ENCODE measurements at regions not wholly inside any gene's neighbourhood (a gene's known extent, or its start where the extent isn't known, plus 50 kb on each side); places are given as distances from the start of the nearest gene placed in this dataset.

GRCh38 chr12:48286665-48287064, 64.1 kb downstream of the ZNF641 start:
- no peaks in the 10 kb centered on the region for H3K9me2 ChIP-seq (ENCODE audit: low read depth, low read length)
- H3K4me2 ChIP-seq (ENCODE audit: low read length) = no peak overlapping the region
- H2AFZ ChIP-seq (ENCODE audit: low read length) = no peak overlapping the region
- H3K36me3 ChIP-seq (ENCODE audit: insufficient read depth, low read length) = no peaks in the 10 kb centered on the region
- H3K4me1 ChIP-seq (ENCODE audit: insufficient read depth, low read length, severe bottlenecking) = no peaks in the 10 kb centered on the region
- H3K9me3 ChIP-seq (ENCODE audit: low read length) = no peaks in the 10 kb centered on the region
- H3K27me3 ChIP-seq (ENCODE audit: insufficient read depth, low read length) = no peaks in the 10 kb centered on the region
- no peak overlapping the region for H3K9ac ChIP-seq (ENCODE audit: low read length)
- H4K20me1 ChIP-seq (ENCODE audit: insufficient read depth, low read length) = no peaks in the 10 kb centered on the region
- no peak overlapping the region for H3K27ac ChIP-seq (ENCODE audit: low read depth, low read length, poor library complexity, severe bottlenecking)
- TF ChIP-seq CTCF (IDR thresholded peaks at IDR 0.05; ENCODE audit: low read length) = peak; percentile 48
- no peak for TF ChIP-seq EZH2 (IDR thresholded peaks at IDR 0.05; ENCODE audit: borderline replicate concordance, low read length)
- H3K79me2 ChIP-seq (ENCODE audit: insufficient read depth, low read length) = no peaks in the 10 kb centered on the region
- no peak overlapping the region for H3K4me3 ChIP-seq (ENCODE audit: low read depth, low read length, poor library complexity, severe bottlenecking)
- H3F3A ChIP-seq (ENCODE audit: insufficient read depth, low read length) = no peaks in the 10 kb centered on the region

GRCh38 chr12:48285751-48286650, 64.7 kb downstream of the ZNF641 start:
- H3K79me2 ChIP-seq (ENCODE audit: insufficient read depth, low read length) = no peaks in the 10 kb centered on the region
- H2AFZ ChIP-seq (ENCODE audit: low read length) = no peak overlapping the region
- H3K9ac ChIP-seq (ENCODE audit: low read length) = no peak overlapping the region
- TF ChIP-seq EZH2 (IDR thresholded peaks at IDR 0.05; ENCODE audit: borderline replicate concordance, low read length) = no peak
- no peak for TF ChIP-seq CTCF (IDR thresholded peaks at IDR 0.05; ENCODE audit: low read length)
- no peaks in the 10 kb centered on the region for H3K9me2 ChIP-seq (ENCODE audit: low read depth, low read length)
- H3F3A ChIP-seq (ENCODE audit: insufficient read depth, low read length) = no peaks in the 10 kb centered on the region
- no peak overlapping the region for H3K4me3 ChIP-seq (ENCODE audit: low read depth, low read length, poor library complexity, severe bottlenecking)
- no peaks in the 10 kb centered on the region for H3K36me3 ChIP-seq (ENCODE audit: insufficient read depth, low read length)
- H3K9me3 ChIP-seq (ENCODE audit: low read length) = no peaks in the 10 kb centered on the region
- H3K4me2 ChIP-seq (ENCODE audit: low read length) = no peak overlapping the region
- no peaks in the 10 kb centered on the region for H3K4me1 ChIP-seq (ENCODE audit: insufficient read depth, low read length, severe bottlenecking)
- H3K27ac ChIP-seq (ENCODE audit: low read depth, low read length, poor library complexity, severe bottlenecking) = no peak overlapping the region
- no peaks in the 10 kb centered on the region for H4K20me1 ChIP-seq (ENCODE audit: insufficient read depth, low read length)
- H3K27me3 ChIP-seq (ENCODE audit: insufficient read depth, low read length) = no peaks in the 10 kb centered on the region

GRCh38 chr12:48281811-48282210, 68.9 kb downstream of the ZNF641 start:
- no peaks in the 10 kb centered on the region for H3K27me3 ChIP-seq (ENCODE audit: insufficient read depth, low read length)
- no peaks in the 10 kb centered on the region for H3K36me3 ChIP-seq (ENCODE audit: insufficient read depth, low read length)
- H3K4me1 ChIP-seq (ENCODE audit: insufficient read depth, low read length, severe bottlenecking) = no peaks in the 10 kb centered on the region
- H3K4me2 ChIP-seq (ENCODE audit: low read length) = no peak overlapping the region
- H4K20me1 ChIP-seq (ENCODE audit: insufficient read depth, low read length) = no peaks in the 10 kb centered on the region
- no peaks in the 10 kb centered on the region for H3K9me2 ChIP-seq (ENCODE audit: low read depth, low read length)
- H3K9ac ChIP-seq (ENCODE audit: low read length) = no peak overlapping the region
- 0 out of 2 replicates have a peak, but pooled peaks cover under 1% of the 10 kb centered on the region for H3K9me3 ChIP-seq (ENCODE audit: low read length)
- TF ChIP-seq CTCF (IDR thresholded peaks at IDR 0.05; ENCODE audit: low read length) = no peak
- TF ChIP-seq EZH2 (IDR thresholded peaks at IDR 0.05; ENCODE audit: borderline replicate concordance, low read length) = no peak
- H3K27ac ChIP-seq (ENCODE audit: low read depth, low read length, poor library complexity, severe bottlenecking) = no peak overlapping the region
- H3K79me2 ChIP-seq (ENCODE audit: insufficient read depth, low read length) = no peaks in the 10 kb centered on the region
- H2AFZ ChIP-seq (ENCODE audit: low read length) = no peak overlapping the region
- H3F3A ChIP-seq (ENCODE audit: insufficient read depth, low read length) = no peaks in the 10 kb centered on the region
- H3K4me3 ChIP-seq (ENCODE audit: low read depth, low read length, poor library complexity, severe bottlenecking) = no peak overlapping the region

All from OCI-LY1 (cell line).